ENCODE measurements at regions not wholly inside any gene's neighbourhood (a gene's known extent, or its start where the extent isn't known, plus 50 kb on each side); places are given as distances from the start of the nearest gene placed in this dataset.

DNA sequence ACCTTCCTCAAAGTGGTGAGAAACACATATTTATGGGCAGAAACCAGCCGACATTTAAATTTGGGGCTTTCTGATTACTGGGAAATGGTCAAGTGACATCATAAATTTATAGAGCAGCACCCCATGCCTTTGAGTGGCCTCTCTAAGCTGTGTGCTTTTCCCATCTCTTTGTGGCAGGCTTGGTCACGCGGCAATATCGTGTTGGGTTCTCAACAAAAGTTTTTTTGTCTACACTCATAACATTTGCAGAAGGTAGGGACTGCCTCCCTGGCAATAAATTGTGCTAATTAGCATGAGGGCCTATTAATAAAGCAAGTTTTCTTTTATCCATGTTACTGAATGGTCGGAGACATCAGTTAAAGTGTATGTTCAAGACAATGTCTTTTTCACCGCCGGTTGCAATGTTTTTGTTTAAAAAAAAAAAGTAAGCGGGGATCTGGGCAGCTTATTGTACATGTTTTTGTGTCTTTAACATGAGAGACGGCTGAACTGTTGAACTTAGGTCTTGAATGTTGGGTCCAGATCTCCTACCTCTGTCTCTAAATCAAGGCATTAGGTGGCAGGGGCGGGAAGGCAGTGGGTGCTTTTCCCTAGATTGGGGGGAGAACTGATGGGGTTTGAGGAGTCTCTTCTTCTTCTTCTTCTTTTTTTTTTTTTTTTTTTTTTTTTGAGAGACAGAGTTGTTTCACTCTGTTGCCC, 193.3 kb downstream of the PHETA1 start:
- DNase-seq (ENCODE audit: low read depth, low spot score): no peak

DNA sequence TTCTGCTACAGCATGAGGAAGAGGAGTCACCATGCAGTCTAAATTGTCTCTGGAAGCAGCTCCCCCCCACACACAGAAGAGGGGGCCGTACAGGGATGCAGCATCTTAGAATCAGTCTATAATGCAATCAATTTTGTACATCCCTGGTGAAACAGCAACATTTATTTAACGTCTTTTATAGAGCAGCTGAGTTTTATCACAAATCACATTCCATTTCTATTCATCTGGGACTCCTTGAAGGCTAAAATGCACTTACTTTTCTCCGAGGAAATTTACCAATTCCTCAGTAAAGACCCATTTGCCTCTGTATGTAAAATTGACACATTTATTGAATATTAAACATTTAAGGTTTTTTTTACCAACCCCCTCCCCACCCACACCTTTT, 193.9 kb downstream of the PHETA1 start:
- DNase-seq (ENCODE audit: low read depth, low spot score): no peak

DNA sequence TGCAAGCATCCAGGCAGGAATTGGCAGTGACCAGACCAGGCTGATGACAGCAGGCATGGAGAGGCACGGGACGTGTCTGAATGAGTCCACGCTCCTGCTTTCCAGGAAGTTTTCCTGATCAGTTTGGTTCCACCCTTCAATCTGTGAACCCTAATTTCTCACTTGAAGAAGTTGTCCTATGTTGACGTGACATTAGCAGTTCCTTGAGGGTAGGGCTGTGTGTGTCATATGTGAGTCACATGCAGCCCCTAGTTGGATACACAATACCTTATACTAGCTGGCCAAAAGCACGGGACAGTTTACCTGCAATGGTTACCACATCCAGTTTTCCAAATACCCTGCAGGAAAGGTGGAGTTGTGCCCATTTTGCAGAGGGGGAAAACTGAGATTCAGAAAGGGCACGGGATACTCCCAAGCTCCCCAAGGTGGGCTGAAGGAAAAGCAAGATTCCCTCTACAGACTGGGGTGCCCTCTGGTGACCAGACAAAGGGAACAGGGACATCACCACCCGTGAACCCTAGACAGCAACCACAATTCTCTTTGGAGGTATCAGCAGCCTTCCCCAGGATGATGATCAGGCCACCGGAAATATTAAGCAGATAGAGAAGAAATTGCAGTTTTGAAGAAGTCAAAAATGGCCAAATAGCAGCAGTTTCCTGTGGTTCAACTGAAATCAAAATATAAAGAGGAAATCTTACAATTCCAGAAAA, 194.5 kb downstream of the PHETA1 start:
- DNase-seq (ENCODE audit: low read depth, low spot score): no peak

DNA sequence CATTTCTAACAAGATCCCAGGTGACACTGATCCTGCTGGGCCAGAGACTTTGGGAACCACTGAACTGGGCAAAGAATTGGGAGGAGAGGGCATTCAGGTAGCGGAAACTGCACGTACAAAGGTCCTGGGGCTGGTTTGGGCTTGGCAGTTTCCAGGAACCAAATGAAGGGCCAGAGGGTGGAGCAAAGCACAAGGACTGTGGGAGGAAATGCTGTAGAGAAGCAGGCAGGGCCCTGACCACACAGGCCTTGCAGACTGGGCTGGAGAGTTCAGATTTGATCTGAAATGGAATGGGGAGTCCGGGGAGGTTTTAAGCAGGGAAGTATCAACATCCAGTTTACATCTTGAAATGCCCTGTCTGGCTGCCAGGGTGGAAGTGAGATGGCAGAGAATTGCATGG, 195.1 kb downstream of the PHETA1 start:
- DNase-seq (ENCODE audit: low read depth, low spot score): no peak

DNA sequence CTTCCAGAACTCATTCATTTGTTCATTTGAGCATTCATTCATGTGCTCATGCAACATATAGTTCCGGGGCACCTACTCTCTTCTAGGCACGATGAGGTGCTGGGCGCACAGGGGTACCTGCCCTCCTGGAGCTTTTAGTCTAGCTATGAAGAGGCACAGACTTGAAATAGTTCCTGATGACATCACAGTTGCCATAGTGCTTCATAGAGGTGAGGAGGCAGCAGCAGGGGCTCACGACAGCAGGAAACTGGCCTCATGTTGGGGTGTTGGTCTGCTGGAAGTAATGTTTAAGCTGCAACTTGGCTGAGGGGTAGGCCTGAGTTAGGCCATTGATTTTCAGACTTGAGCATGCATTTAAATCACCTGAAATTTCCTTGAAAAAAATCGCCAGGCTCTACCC, 195.5 kb downstream of the PHETA1 start:
- no peak for DNase-seq (ENCODE audit: low read depth, low spot score)

DNA sequence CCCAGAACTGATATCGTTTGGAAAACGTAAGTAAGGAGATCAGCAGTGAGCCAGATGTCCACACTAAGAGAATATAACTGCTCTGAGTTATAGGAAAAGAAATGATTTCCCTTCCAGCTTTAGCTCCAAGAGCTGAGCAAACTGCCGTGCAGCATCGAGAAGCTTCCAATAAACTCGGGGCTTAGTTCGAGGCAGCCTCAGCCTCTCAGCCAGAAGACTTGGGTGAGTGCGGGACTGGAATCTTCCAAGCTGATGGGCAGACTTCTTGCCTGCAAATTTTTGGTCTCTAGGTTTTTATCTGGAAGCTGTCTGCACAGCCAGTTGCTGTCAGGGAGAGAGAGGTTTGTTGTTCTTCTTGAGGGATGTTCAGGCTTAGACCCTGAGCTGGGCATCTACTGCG, 196.1 kb downstream of the PHETA1 start:
- no peak for DNase-seq (ENCODE audit: low read depth, low spot score)

DNA sequence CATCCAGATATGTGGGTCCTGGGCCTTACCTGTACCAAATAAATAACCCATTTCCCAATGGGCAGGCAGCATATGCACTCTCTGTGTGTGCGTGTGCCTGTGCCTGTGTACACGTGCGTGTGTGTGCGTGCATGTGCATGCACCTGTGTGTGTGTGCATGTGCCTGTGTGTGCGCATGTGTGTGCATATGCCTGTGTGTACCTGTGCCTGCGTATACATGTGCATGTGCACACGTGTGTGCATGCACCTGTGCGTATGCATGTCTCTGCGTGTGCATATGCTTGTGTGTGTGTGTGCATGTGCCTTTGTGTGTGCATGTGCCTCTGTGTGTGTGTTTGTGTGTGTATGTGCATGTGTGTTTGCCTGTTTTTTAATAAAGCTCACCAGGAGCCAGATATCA, 197.1 kb downstream of the PHETA1 start:
- DNase-seq (ENCODE audit: low read depth, low spot score): no peak

DNA sequence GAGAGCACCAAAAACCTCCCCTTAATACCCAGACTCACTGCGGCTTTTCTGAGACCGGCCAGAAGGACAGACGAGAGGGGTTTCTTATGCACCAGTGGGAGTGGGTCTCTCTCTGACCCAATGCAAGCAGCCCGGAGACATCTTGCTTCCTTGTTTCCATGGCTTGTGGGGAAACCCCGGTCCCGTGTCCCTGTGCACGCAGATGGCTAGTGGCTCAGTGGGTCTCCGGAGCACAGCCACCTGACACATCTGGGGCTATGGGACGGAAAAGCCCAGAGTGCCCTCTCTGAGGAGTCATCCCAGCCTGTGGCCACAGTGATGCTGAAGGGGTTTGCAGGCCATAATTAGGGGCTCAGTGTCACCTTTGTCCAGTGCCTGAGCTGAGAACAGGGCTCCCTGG, 197.6 kb downstream of the PHETA1 start:
- no peak for DNase-seq (ENCODE audit: low read depth, low spot score)

DNA sequence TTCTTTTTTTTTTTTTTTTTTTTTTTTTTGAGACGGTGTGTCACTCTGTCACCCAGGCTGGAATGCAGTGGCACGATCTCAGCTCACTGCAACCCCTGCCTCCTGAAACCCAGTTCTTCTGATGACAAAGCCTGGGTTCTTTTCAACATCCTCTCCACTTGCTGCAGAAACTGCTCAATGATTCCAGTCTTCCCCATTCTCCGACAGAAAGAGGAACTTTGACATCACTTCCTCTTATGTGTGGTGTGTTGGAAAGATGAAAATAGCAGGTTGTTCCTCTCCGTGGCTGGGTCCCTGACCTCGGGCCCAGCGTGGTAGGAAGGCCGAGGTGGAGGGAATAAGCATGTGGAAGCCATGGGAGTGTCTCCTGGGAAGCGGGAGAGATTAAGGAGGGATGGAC, 198.4 kb downstream of the PHETA1 start:
- no peak for DNase-seq (ENCODE audit: low read depth, low spot score)

DNA sequence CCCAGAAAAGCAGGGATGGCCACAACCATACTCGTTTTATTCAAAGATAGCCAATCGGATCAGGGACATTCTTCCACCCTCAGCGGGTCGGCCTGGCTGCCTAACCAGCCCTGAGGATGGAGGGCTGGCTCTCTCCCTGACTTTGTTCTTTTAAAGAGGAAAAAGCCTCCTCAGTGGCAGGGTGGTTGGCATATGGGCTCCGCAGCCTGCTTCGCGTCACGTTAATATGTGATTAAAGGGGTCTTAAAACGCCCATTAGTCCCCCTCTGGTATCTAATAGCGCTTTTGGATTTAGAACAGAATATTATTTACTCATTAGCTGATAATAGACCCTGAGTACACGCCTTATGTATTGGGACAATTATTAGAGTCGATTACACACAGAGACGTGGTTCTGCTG, 199.4 kb downstream of the PHETA1 start:
- no peak for DNase-seq (ENCODE audit: low read depth, low spot score)

DNA sequence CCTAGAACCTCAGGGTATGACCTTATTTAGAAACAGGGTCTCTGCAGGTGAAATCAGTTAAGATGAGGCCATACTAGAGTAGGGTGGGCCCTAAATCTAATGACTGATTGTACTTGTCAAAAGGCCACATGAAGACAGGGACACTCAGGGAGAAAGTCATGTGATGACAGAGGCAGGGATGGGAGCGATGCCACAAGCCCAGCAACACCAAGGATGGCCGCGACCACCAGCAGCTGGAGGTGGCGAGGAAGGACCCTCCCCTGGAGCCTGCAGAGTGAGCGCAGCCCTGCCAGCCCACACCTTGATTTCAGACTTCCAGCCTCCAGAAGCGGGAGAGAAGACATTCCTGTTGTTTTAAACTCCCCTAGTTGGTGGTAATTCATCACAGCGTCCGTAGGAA, 199.9 kb downstream of the PHETA1 start:
- DNase-seq (ENCODE audit: low read depth, low spot score): no peak

DNA sequence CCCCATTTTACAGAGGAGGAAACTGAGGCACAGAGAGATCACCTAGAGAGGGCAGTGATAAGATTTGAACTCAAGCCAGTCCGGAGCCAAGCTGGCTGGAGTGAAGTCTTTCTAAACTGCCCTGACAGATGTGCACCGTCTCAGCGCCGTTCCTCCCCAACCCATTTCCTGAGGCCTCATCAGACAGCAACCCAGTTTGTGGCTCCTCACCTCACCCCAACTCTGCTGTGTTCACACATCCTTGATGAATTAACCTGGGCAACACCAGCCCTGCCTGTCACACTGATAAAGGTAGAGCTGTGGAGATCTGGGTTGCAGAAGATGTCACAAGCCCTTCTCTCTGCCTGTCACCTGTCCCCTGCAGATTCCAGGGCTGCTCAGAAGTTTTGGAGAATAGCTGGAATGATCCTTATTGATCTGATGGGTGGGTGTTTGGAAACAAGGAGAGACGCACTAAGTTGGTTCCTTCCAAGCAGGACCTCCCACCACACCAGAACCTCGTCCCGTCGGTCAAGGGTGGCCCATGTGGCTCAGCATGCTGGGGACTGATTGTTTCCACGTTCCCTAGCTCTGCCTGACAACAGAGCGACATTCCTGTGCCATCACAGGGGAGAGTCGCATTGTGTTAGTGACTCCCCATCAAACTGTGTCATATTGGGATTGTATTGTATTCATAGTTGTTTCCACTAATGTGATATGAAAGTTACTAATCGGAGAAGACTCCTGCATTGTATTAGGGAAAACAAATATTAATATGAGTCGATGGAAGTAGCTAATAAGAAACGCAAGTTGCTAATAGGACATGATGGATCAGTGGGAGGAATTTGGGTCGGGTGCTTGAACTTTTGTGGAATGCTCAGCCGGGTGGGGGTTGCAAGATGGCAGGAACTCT, 200.6 kb downstream of the PHETA1 start:
- DNase-seq (ENCODE audit: low read depth, low spot score): no peak

DNA sequence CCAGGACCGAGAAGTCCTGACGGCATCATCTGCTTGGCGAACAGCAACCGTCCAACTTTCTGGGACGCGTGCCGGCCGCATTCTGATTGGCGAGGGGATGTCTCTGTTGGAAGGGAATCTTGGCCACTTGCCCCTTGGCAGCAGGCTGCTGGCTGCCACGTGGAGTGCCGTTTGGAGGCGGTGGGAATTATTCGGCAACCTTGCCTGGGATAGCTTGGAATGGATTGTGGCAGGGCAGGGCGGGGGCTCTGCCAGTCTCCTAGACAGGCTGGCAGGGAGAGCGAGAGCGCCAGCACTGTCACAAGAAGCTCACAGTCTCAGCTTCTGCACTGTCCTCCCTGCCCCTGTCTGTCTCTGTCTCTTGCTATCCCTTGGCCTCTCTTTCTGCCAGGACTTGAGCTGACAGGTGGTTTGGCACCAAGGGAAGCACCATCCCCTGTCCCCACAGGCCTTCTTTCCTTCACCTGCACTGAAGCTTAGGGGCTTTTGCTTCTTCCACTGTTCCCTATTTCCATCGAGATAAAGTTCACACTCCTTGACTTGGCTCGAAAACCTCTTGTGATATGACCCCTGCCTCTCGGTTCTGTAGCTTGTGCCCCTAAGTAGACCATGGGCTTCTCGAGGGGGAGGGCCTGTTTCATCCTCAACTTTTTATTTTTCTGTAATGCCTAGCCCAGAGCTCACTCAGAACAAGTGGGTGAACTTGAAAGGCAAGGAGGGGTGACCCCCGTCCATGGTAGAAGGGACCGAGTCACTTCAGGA, 201.9 kb downstream of the PHETA1 start:
- DNase-seq (ENCODE audit: low read depth, low spot score): no peak

DNA sequence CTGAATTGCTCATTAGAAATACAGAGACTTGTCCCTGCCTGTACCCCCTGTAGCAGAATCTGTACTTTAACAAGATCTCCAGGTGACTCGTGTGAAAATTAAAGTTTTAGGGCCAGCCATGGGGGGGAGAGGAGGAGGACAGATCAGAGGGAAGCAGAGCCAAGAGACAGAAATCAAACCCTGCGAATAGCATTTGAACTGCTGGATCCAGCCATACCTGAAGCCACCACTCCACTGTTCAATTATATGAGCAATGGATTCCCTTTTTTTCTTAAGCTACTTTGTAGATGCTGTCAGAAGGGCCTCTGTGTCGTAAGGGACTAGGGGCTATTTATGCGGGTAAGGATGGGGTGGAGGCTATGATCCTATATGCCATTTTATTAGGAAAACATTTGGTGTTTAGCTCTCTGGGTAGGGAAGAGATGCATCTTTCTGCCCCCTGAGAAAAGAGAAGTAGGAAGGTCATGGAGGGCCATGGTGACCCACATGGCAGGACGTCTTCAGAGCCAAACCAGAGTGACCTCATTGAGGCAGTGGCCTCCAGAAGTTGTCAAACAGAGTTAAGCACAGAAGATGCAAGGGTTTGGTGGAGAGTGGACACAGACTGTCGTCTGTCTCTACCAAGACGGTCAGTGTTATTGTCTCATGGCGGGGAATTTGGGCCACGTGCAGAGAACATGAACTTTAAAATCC, 203.9 kb downstream of the PHETA1 start:
- no peak for DNase-seq (ENCODE audit: low read depth, low spot score)

DNA sequence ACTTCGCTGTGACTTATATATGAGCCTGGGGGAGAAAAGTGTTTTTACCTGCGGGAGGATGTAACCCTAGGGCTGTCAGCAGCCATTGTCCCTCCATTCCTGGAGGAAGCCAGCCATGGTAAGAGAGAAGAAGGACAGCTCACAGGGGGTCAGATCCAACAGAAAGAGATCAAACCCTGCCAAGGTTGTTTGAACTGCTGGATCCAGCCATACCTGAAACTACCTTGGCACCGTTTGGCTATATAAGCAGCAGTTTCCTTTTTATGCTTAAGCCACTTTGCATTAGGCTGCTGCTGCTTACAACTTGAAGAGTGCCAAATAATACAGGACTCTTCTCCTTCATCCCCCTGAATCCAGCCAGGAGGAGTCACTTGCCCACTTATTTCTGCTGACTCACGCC, 205.5 kb downstream of the PHETA1 start:
- no peak for DNase-seq (ENCODE audit: low read depth, low spot score)

DNA sequence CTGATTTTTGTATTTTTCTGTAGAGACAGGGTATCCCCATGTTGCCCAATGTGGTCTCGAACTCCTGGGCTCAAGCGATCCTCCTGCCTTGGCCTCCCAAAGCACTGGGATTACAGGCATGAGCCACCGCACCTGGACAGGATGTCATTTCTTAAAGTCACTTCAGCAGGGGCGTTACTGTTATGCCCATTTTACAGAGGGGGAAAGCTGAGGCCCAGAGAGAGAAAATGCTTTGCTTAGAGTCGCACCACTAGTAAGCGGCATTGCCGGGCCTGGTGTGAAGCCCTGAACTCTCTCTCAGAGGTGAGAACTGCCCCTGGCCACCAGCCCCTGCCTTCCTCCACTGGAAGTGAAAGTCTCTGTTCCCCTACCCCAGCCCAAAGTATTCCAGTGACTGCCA, 207.0 kb downstream of the PHETA1 start:
- no peak for DNase-seq (ENCODE audit: low read depth, low spot score)

DNA sequence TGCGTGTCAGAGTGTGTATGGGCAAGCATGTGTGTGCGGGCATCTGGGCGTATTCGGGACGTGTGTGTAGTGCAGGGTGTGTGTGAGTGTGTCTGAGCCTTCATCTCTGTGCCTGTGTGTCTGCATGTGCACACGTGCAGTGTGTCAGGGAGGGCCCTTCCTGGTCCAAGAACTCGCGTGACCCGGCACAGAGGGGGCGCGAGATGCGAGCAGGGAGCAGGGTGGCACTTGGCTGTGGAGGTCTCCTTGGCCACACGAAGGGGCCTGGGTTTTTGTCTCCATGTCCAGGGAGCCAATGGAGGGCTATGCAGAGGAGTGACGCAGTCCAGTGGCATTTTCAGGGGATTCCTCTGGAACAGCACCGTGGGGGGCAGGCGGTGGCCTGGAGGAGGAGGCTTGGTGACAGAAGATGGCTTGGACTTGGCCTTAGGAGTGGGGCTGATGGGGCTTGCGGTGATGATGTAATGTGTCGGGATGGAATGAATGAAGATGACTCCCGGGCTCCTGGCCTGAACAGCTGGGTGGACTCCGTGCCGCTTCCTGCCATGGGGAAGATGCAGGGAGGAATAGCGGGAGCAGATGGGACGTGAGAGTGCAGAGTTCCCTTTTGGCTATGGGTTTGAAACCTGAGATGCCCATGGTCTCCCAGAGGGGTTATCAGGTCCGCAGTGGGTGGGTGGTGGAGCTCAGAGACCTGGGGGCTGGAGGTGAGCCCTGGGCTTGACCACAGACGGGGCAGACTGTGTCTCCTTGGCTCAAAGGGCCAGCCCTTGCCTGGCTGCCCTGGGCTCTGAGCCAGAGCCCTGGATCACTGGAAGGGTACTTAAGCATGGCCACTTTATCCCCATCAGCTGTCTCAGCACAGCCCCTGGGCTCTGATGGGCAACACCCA, 208.3 kb downstream of the PHETA1 start:
- DNase-seq (ENCODE audit: low read depth, low spot score): no peak

DNA sequence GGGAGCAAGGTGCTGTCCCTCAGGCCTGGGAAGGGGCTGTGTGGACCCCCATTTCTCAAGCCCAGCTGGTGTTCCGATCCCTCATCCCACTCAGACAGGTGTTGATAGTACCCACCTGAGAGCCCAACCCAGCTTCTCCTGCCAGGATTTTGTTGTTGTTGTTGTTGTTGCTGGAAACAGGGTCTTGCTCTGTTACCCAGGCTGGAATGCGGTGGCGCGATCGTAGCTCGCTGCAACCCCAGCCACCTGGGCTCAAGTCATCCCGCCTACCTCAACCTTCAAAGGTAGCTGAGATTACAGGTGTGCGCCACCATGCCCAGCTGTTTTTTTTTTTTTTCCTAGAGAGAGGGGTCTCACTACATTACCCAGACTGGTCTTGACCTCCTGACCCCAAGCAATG, 209.9 kb downstream of the PHETA1 start:
- peak; percentile 29 for DNase-seq (ENCODE audit: low read depth, low spot score)

DNA sequence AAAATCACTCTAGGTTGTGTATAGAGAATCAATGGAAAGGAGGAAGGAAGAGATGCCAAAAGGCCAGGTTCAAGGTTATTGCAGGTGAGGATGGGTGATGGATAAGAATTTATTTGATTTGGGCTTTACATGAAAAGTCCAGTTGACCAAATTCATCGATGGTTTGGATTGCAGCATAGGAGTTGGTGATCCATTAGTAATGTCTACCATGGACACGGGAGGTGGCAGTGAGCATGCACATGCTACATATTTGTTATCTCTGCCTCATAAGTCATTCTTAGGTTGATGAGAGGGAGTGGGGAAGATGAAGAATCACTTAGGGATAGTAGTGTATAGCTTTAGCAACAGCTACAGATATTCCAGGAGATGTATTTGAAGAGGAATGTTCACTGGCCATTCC, 211.4 kb downstream of the PHETA1 start:
- no peak for DNase-seq (ENCODE audit: low read depth, low spot score)

DNA sequence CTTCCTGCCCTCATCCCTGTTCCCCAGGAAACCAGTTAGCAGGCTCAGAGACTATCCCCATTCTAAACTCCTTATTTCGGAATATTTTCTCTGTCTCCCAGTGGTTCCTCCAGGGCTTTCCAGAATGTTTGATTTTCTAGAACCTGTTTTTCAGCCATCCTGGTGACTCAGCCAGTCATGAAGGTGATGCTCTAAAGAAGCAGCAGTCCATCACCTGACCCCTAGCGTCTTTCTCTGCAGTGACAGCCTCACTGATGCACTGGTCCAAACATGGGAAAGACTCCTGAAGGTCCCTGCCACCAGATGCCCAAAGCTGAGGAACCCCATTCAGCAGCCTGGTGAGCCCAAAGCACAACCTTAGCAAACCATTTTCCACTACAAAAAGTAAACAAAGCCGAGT, 212.6 kb downstream of the PHETA1 start:
- no peak for DNase-seq (ENCODE audit: low read depth, low spot score)
